ENCODE measurements at regions not wholly inside any gene's neighbourhood (a gene's known extent, or its start where the extent isn't known, plus 50 kb on each side); places are given as distances from the start of the nearest gene placed in this dataset.
"Not testable (repeated sequence)": the region's sequence is repeated elsewhere in the genome, so short reads cannot be mapped to it uniquely, and the experiment has no call there.

- no peak for DNase-seq (ENCODE audit: low spot score)
- TF ChIP-seq CTCF (IDR thresholded peaks at IDR 0.05) = no peak
- TF ChIP-seq POLR2AphosphoS5 (IDR thresholded peaks at IDR 0.05) = no peak
- TF ChIP-seq POLR2A (IDR thresholded peaks at IDR 0.05) = no peak
- no peak overlapping the region for H3K27ac ChIP-seq
- no peaks in the 10 kb centered on the region for H3K9me3 ChIP-seq
- intact Hi-C loops (cut with DNase I) = no loop called here
- 73% methylated on average over 3 of the region's 3 CpGs for WGBS
- no peaks in the 10 kb centered on the region for H3K4me1 ChIP-seq (replicated peaks)
- no peaks in the 10 kb centered on the region for H3K36me3 ChIP-seq
- H3K27me3 ChIP-seq (replicated peaks; ENCODE audit: insufficient read depth) = no peaks in the 10 kb centered on the region
- no peak overlapping the region for H3K4me3 ChIP-seq
Observed at GRCh38 chr12:5332551-5332950, 99.4 kb upstream of the NTF3 start.

GRCh38 chr12:5333096-5333495, 98.8 kb upstream of the NTF3 start:
- no peak overlapping the region for H3K4me3 ChIP-seq
- no peaks in the 10 kb centered on the region for H3K9me3 ChIP-seq
- 88% methylated on average over 7 of the region's 7 CpGs for WGBS
- H3K27me3 ChIP-seq (replicated peaks; ENCODE audit: insufficient read depth) = no peaks in the 10 kb centered on the region
- H3K4me1 ChIP-seq (replicated peaks) = no peaks in the 10 kb centered on the region
- TF ChIP-seq POLR2A (IDR thresholded peaks at IDR 0.05) (no peak), CTCF (IDR thresholded peaks at IDR 0.05) (no peak)
- H3K36me3 ChIP-seq = no peaks in the 10 kb centered on the region
- intact Hi-C loops (cut with DNase I) = no loop called here
- no peak overlapping the region for H3K27ac ChIP-seq
- DNase-seq (ENCODE audit: low spot score) = no peak

DNA sequence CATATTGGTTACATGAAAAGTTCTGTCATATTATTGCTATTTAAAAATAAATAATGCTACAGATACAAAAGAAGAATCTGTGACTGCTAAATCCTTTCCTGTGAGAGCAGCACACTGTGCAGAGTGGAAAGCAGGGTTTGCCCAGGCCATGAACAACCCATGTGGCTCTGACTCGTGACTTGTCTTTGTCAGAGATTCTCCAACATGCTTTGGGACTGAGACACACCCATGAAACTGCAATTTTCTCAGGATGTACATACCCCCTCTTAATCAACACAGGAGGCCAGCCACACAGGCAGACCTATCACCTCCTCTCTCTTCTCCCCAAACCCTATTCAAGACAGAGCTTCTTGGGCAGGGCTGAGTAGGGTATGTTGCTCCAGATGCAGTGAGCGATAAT, 96.8 kb upstream of the NTF3 start:
- Histone ChIP-seq H3K27ac (no peak overlapping the region), H3K36me3 (no peaks in the 10 kb centered on the region), H3K4me1 (replicated peaks) (no peaks in the 10 kb centered on the region), H3K27me3 (replicated peaks; ENCODE audit: insufficient read depth) (no peaks in the 10 kb centered on the region), H3K9me3 (no peaks in the 10 kb centered on the region), H3K4me3 (no peak overlapping the region)
- no peak for TF ChIP-seq POLR2AphosphoS5 (IDR thresholded peaks at IDR 0.05)
- TF ChIP-seq POLR2A (IDR thresholded peaks at IDR 0.05) = no peak
- TF ChIP-seq CTCF (IDR thresholded peaks at IDR 0.05) = no peak
- intact Hi-C loops (cut with DNase I) = no loop called here
- 85% methylated on average over 2 of the region's 2 CpGs for WGBS
- no peak for DNase-seq (ENCODE audit: low spot score)

DNA sequence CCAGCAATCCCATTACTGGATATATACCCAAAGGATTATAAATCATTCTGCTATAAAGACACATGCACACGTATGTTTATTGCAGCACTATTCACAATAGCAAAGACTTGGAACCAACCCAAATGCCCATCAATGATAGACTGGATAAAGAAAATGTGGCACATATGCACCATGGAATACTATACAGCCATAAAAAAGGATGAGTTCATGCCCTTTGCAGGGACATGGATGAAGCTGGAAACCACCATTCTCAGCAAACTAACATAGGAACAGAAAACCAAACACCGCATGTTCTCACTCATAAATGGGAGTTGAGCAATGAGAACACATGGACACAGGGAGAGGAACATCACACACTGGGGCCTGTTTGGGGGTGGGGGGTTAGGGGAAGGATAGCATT, 90.8 kb upstream of the NTF3 start:
- H3K36me3 ChIP-seq; H3K9me3 ChIP-seq; H3K4me3 ChIP-seq; intact Hi-C loops (cut with DNase I); H3K27me3 ChIP-seq (replicated peaks; ENCODE audit: insufficient read depth); DNase-seq (ENCODE audit: low spot score); H3K27ac ChIP-seq; H3K4me1 ChIP-seq (replicated peaks): not testable (repeated sequence)
- WGBS = 73% methylated on average over 2 of the region's 2 CpGs

DNA sequence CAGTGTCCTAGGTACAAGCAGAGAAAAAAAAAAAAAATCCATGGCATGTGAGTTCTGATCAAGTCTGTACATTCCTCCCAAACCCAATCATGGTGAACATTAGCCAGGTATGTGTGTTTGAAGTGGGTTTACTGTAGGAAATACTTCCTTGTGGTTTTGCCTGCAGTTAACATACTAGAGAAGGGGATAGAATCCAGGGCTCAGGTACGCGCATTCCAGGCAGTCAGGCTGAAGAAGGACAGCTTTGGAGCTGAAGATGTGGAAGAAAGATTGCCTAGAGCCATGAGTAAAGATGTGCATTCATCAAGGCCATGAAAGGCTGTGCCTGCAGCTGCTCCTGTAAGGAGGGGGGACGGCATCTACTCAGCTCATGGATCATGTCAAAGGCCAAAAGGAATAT, 88.2 kb upstream of the NTF3 start:
- Histone ChIP-seq H3K9me3 (no peaks in the 10 kb centered on the region), H3K27ac (no peak overlapping the region), H3K27me3 (replicated peaks; ENCODE audit: insufficient read depth) (no peaks in the 10 kb centered on the region), H3K4me1 (replicated peaks) (peaks cover 3% of the 10 kb centered on the region), H3K4me3 (no peak overlapping the region), H3K36me3 (no peaks in the 10 kb centered on the region)
- no peak for DNase-seq (ENCODE audit: low spot score)
- WGBS = 92% methylated on average over 3 of the region's 3 CpGs
- no peak for TF ChIP-seq POLR2AphosphoS5 (IDR thresholded peaks at IDR 0.05)
- TF ChIP-seq CTCF (IDR thresholded peaks at IDR 0.05) = no peak
- no peak for TF ChIP-seq POLR2A (IDR thresholded peaks at IDR 0.05)
- intact Hi-C loops (cut with DNase I) = no loop called here
